GM18505 (cell line): ENCODE measurements at regions not wholly inside any gene's neighbourhood (a gene's known extent, or its start where the extent isn't known, plus 50 kb on each side); places are given as distances from the start of the nearest gene placed in this dataset.

Experiments used
- ATAC-seq: cut with Tn5 transposase; IDR thresholded peaks from one replicate; pipeline ENCODE4 v1.9.1; 2021; ENCODE audit not compliant: unreplicated experiment
- POLR2A ChIP-seq: IDR thresholded peaks from 4 replicates; pipeline ENCODE4 v1.6.1; 2011; ENCODE audit warnings: borderline replicate concordance; ENCODE audit not compliant: insufficient read depth, insufficient read length; ENCODE audit errors: extremely low read depth

- no peak for TF ChIP-seq POLR2A
- ATAC-seq = no peak
Measured at GRCh38 chr1:58158506-58159433, 387.8 kb downstream of the OMA1 start.

- no peak for ATAC-seq
- no peak for TF ChIP-seq POLR2A
Measured at GRCh38 chr1:58158016-58158415, 388.5 kb downstream of the OMA1 start.

- no peak for TF ChIP-seq POLR2A
- no peak for ATAC-seq
Measured at GRCh38 chr1:58157256-58157655, 389.3 kb downstream of the OMA1 start.

- no peak for ATAC-seq
- no peak for TF ChIP-seq POLR2A
Measured at GRCh38 chr1:58156831-58157230, 389.7 kb downstream of the OMA1 start.

GRCh38 chr1:58156124-58156468 is 390.4 kb downstream of the OMA1 start:
- peak; percentile 89 for ATAC-seq
- no peak for TF ChIP-seq POLR2A

- TF ChIP-seq POLR2A = no peak
Measured at GRCh38 chr1:58155418-58156123, 391.0 kb downstream of the OMA1 start.

GRCh38 chr1:58154256-58154655 is 392.3 kb downstream of the OMA1 start:
- no peak for ATAC-seq
- no peak for TF ChIP-seq POLR2A

More at GRCh38 chr1:58155418-58156123, 391.0 kb downstream of the OMA1 start:
- peak; percentile 63 for ATAC-seq

GRCh38 chr1:58152697-58153096 is 393.8 kb downstream of the OMA1 start:
- TF ChIP-seq POLR2A = no peak
- ATAC-seq = no peak

- TF ChIP-seq POLR2A = no peak
- ATAC-seq = no peak
Measured at GRCh38 chr1:58149271-58149812, 397.2 kb downstream of the OMA1 start.

- no peak for TF ChIP-seq POLR2A
- no peak for ATAC-seq
Measured at GRCh38 chr1:58144698-58145270, 401.7 kb downstream of the OMA1 start.

- no peak for ATAC-seq
- no peak for TF ChIP-seq POLR2A
Measured at GRCh38 chr1:58143972-58144697, 402.4 kb downstream of the OMA1 start.

GRCh38 chr1:58136387-58136786 is 410.1 kb downstream of the OMA1 start:
- ATAC-seq = no peak
- TF ChIP-seq POLR2A = no peak
